Stimulated activated CD4-positive, alpha-beta T cell treated with anti-CD3 and anti-CD28 coated beads, Interleukin-15, amount 100 ng/mL, for 1 hour (primary cell): ENCODE measurements at regions not wholly inside any gene's neighbourhood (a gene's known extent, or its start where the extent isn't known, plus 50 kb on each side); places are given as distances from the start of the nearest gene placed in this dataset.

ENCODE experiments used
- DNase-seq, 2 donors: peaks; one replicate each; pipeline ENCODE4 v3.0.0-alpha.2; 2020; ENCODE audit warnings: low read depth in 1 of 2, low spot score in 1 of 2

- DNase-seq: no peak
Observed at GRCh38 chr14:101418601-101419000, 142.7 kb upstream of the DIO3 start.

DNA sequence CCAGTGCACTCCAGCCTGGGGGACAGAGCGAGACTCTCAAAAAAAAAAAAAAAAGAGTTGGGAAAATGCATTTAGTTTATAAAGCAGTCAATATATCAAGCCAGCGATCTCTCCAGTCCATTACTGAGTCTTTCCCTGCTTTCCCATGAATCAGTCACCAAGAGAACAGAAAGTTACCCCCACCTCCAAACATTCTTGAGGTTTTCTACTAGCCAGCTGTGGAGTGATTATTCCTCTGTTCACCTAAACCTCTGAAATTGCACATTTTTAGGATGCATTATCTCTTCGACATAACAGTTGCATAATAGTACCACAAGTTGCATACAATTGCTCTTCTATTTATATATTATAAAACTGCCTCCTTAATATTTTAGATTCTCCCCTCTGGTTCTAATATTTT is 134.8 kb upstream of the DIO3 start:
- no peak for DNase-seq

DNA sequence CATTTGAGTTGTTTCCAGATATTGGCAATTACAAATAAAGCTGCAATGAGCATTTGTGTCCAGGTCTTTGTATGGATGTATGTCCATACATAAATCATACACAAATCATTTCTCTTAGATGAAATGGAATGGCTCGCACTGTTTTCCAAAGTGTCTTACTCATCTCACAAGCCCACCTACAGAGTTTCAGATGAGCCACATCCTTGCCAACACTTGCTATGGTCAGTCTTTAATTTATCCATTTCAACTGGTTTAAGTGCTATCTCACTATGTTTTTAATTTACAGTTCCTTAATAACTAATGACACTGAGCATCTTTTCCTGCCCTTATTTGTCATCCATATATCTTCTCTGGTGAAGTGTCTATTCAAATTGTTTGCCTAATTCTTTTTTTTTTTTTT is 132.9 kb upstream of the DIO3 start:
- DNase-seq: no peak

- no peak for DNase-seq
Observed at GRCh38 chr14:101435546-101435945, 125.7 kb upstream of the DIO3 start.

DNA sequence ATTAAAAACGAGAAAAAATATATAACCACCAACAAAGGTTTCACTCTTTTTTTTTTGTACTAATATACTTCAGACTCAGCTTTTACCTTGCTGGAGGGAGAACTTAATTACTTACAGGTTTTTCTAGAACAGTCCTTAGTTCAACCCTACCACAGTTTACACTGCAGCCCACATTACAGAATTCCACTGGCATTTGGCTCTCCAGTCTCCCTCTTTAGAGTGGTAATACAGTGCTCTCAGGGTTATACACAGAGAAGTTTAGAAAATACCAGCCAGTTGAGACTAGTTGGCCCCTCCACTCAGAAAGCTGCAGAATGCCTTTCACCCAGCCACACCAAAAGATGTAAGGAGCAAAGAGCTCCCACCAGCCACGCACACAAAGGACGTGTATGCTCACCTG is 122.3 kb upstream of the DIO3 start:
- no peak for DNase-seq

- no peak for DNase-seq
Observed at GRCh38 chr14:101440496-101440895, 120.8 kb upstream of the DIO3 start.

DNA sequence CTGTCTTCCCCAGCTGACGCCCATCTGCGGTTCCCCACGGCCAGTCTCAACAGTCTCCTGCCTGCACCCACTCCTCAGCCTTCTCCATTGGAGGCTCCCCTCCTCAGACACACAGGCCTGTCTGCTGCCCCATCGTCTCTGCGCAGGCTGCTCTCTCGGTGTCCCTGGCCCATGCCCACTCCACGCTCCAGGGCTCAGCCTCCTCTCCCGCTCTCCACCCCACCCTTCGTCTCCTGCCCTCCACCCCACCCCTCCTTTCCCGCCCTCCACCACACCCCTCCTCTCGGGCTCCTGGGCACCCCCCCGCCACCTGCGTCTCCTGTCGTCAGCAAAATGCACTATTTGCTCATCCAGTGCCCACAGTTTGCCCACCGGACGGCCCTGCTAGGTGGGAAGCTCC is 119.6 kb upstream of the DIO3 start:
- DNase-seq: no peak

GRCh38 chr14:101442451-101442850 is 118.8 kb upstream of the DIO3 start:
- peak; percentile 19 to 23 for DNase-seq

DNA sequence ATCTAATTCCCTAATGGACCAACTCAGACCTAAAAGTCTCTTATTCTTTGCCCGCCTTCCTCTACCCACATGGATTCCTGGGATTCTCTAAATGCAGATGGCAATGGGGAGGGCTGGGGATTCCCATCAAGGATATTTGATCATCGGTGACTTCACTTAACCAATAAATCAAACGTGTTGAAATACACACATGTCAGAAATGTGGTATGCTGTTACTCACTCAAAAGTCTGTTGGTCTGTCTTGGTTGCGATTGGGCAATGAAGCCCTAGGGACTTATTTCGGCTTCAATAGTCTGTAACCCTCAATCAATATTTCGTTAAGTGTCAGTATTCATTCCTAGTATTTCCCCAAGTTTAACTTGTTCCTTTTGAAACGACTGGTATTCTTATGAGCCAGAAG is 117.2 kb upstream of the DIO3 start:
- DNase-seq: no peak

DNA sequence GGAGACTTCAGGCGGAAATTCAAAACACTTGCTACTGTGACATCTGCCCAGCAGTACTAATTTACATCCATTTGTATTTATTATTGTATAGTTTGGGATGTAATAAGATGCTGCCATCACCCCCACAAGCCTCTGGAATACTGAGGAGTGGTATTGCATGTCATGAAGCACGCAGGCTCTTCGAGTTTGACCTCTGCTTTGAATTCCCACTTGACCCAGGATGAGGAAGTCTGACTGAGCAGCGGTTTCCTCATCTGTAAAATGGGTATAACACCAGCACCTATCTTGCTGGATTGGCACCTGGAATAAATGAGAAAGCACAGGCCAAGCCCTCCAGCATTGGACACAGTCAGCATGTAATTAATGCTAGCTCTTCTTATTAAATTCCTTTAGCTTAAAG is 116.0 kb upstream of the DIO3 start:
- DNase-seq: no peak

GRCh38 chr14:101446387-101446969 is 114.8 kb upstream of the DIO3 start:
- DNase-seq: no peak

- DNase-seq: no peak
Observed at GRCh38 chr14:101449114-101449513, 112.2 kb upstream of the DIO3 start.

DNA sequence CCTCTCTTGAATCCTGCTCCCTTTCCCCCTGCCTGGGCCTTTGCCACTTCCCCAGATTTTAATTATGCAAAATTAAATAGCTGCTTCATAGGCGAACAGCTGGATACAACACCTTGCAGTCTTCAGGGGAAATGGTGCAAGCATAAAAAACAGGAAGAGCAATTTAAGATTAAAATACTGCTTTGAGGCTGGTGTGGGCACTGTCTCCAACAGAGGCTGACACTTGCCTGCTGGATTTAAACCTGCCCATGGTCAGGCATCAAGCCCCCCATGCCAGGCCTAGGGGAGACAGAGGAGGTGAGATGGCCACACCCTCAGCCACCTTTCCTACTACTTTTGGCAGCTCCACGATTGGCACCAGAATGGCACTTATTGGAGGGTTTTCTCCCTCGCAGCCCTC is 110.1 kb upstream of the DIO3 start:
- no peak for DNase-seq

DNA sequence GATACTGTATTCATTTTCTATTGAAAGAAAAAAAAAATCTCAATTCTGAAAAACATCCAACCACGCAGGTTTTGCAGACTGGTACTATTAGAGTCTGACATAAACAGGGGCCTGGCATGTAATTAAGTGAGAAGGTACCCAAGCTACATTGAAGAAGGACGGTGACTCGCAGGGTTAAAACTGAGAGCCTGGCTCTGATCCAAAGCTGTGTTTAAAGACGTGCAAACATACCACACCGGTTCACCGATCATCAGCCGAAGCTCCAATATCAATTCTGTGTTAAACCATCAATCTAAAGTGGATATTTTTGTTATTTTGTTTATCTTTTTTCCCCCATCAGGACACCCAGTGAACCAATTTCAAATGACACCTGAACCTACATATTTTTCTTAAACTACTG is 108.1 kb upstream of the DIO3 start:
- DNase-seq: no peak

DNA sequence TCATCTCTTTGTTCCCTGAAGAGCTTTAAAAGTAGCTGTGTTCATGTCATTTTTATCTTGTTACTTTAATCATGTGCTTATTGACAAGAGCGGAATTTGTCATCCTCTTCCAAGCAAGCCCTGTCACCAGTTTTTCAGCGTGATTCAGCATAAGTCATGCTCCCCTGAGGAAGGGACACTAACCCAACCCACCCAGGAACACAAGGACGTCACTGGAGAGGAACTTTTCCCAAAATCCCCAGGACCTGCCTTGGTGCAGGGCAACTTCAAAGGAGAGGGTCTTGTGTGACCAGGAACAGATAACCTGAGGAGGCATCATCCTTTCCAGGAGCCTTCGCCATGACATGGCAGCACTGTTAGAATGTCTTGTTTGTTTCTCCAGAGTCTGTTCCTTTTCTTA is 107.1 kb upstream of the DIO3 start:
- no peak for DNase-seq

DNA sequence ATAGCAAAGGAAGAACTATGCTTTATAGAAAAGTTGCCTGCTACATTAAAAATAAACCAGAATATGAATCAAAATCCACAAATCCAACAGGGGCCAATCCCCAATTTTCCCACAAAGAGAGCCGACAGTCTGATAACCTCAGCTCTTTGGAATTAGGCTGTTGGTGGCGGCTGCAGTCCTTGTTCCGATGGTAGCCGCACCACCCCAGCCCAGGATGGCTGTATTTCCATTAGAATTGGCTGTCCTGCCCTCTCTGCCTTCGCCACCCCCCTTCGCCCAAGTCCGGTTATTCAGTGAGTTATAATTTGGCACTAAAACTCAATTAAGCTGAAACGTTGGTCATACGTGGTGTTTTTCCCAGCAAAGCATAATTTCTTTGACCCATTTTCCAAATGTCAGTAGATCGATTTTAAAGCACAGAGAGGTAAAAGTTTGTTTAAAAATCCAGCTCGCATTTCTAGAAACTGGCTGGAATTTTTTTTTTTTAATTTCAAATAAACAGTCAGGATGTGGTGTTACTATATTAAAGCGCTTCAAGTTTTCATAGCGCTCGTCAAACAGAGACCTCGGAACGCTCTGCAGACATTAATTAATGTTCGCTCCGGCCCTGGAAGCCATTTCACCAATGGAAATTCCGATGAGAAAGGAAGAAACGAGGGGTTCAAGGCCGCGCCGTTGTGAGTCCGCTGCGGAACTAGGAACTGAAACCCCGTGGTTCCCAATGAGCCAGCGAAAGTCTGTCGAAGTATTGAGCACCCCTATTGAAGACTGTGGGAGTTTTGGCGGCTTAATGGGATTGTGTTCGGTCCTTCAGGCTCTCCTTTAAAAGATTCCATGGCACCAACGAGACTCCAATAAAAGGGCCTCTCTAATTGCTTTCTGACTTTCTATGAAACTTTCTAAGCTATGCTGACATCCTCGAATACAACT is 104.8 kb upstream of the DIO3 start:
- DNase-seq: no peak

GRCh38 chr14:101457301-101457935 is 103.9 kb upstream of the DIO3 start:
- no peak for DNase-seq

- no peak for DNase-seq
Observed at GRCh38 chr14:101457936-101458740, 103.2 kb upstream of the DIO3 start.

- no peak for DNase-seq
Observed at GRCh38 chr14:101458741-101459550, 102.3 kb upstream of the DIO3 start.

GRCh38 chr14:101459551-101459900 is 101.8 kb upstream of the DIO3 start:
- DNase-seq: no peak

GRCh38 chr14:101460521-101460920 is 100.8 kb upstream of the DIO3 start:
- no peak for DNase-seq
